Ishikawa (cell line): ENCODE measurements at regions not wholly inside any gene's neighbourhood (a gene's known extent, or its start where the extent isn't known, plus 50 kb on each side); places are given as distances from the start of the nearest gene placed in this dataset.

Experiments
- CEBPB ChIP-seq: IDR thresholded peaks from 2 replicates; pipeline ENCODE4 v1.6.1; 2012
- CREB1 ChIP-seq: IDR thresholded peaks from 2 replicates; pipeline ENCODE4 v1.6.1; 2012; ENCODE audit warnings: low read depth
- EGR1 ChIP-seq: IDR thresholded peaks from 2 replicates; pipeline ENCODE4 v1.6.1; 2012
- EP300 ChIP-seq: IDR thresholded peaks from 2 replicates; pipeline ENCODE4 v1.6.1; 2012; ENCODE audit warnings: borderline replicate concordance
- FOXM1 ChIP-seq: IDR thresholded peaks from 2 replicates; pipeline ENCODE4 v1.6.1; 2012; ENCODE audit warnings: low read depth, borderline replicate concordance
- NFIC ChIP-seq: IDR thresholded peaks from 2 replicates; pipeline ENCODE4 v1.6.1; 2012
- RAD21 ChIP-seq: IDR thresholded peaks from 2 replicates; pipeline ENCODE4 v1.6.1; 2012; ENCODE audit warnings: low read depth
- TAF1 ChIP-seq: IDR thresholded peaks from 2 replicates; pipeline ENCODE4 v1.6.1; 2012; ENCODE audit warnings: low read depth, mild to moderate bottlenecking
- TCF12 ChIP-seq: IDR thresholded peaks from 2 replicates; pipeline ENCODE4 v1.6.1; 2012; ENCODE audit warnings: low read depth
- TEAD4 ChIP-seq: IDR thresholded peaks from 2 replicates; pipeline ENCODE4 v1.6.1; 2012
- YY1 ChIP-seq: IDR thresholded peaks from 2 replicates; pipeline ENCODE4 v1.6.1; 2012; ENCODE audit warnings: low read depth
- ZBTB7A ChIP-seq: IDR thresholded peaks from 2 replicates; pipeline ENCODE4 v1.6.1; 2012; ENCODE audit warnings: low read depth
- TF ChIP-seq, protein P1 (sequence below): IDR thresholded peaks from 2 replicates; pipeline ENCODE4 v1.6.1; 2012
- TF ChIP-seq, protein P2 (sequence below): IDR thresholded peaks from 2 replicates; pipeline ENCODE4 v1.6.1; 2012
- TF ChIP-seq, protein P3 (sequence below): IDR thresholded peaks from 2 replicates; pipeline ENCODE4 v1.6.1; 2012; ENCODE audit warnings: low read depth, mild to moderate bottlenecking

DNA sequence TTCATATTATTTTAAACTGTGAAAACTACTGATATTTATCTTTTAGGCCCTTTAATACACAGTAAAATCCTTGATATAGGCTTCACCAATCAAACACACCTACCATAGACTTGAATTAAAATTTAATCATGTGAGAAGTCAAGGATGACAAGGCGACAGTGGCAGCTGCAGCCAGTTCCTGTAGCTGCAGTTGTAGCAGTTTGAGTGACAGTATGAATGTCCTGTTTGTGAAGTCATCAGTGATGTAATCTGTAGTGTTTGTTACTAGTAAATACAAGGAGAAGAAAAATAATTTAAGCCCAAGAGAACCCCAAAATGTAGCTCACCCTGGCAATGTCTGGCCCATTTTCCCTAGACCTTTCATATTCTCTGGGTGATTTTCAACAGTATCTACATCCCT, 897.0 kb downstream of the SLITRK6 start:
- TF ChIP-seq ZBTB7A (no peak), EP300 (no peak), CREB1 (no peak), TCF12 (no peak), FOXM1 (no peak), CEBPB (no peak), TEAD4 (no peak)

DNA sequence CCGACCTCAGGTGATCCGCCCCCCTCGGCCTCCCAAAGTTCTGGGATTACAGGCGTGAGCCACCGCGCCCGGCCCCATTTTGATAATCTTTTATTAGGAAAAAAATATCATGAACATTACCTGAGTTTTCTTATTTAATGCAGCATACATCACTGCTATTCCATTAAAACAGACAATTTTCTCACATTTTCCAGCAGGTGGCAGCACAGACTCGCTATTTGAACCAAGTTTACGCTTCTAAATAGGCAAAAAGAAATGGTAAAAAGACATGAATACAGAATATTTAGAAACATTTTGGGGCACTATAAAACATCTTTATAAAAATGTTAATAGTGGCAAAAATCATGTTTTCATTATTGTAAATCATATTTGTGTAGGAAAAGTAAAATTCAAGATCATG, 903.1 kb downstream of the SLITRK6 start:
- TF ChIP-seq, protein P1, sequence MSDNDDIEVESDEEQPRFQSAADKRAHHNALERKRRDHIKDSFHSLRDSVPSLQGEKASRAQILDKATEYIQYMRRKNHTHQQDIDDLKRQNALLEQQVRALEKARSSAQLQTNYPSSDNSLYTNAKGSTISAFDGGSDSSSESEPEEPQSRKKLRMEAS = no peak
- TF ChIP-seq RAD21 (peak; percentile 85), TAF1 (no peak), EP300 (no peak), NFIC (no peak)

DNA sequence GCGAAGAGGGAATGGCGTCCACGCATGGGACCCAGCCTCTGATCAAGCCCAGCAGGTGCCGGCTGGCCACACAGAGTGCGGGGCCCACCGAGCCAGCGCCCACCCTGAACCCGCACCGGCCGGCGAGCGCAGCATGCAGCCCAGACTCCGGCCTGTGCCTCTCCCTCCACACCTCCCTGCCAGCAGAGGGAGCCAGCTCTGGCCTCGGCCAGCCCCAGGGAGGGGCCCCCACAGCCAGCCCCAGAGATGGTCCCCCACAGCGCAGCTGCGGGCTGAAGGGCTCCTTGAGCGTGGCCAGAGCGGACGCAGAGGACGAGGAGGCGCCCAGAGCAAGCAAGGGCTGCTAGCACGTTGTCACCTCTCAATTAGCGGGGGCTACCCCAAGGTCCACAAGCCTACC, 904.5 kb downstream of the SLITRK6 start:
- TF ChIP-seq TCF12 = no peak
- no peak for TF ChIP-seq YY1
- TF ChIP-seq NFIC = no peak
- TF ChIP-seq, protein P2, sequence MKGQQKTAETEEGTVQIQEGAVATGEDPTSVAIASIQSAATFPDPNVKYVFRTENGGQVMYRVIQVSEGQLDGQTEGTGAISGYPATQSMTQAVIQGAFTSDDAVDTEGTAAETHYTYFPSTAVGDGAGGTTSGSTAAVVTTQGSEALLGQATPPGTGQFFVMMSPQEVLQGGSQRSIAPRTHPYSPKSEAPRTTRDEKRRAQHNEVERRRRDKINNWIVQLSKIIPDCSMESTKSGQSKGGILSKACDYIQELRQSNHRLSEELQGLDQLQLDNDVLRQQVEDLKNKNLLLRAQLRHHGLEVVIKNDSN = no peak
- no peak for TF ChIP-seq FOXM1
- TF ChIP-seq, protein P3, sequence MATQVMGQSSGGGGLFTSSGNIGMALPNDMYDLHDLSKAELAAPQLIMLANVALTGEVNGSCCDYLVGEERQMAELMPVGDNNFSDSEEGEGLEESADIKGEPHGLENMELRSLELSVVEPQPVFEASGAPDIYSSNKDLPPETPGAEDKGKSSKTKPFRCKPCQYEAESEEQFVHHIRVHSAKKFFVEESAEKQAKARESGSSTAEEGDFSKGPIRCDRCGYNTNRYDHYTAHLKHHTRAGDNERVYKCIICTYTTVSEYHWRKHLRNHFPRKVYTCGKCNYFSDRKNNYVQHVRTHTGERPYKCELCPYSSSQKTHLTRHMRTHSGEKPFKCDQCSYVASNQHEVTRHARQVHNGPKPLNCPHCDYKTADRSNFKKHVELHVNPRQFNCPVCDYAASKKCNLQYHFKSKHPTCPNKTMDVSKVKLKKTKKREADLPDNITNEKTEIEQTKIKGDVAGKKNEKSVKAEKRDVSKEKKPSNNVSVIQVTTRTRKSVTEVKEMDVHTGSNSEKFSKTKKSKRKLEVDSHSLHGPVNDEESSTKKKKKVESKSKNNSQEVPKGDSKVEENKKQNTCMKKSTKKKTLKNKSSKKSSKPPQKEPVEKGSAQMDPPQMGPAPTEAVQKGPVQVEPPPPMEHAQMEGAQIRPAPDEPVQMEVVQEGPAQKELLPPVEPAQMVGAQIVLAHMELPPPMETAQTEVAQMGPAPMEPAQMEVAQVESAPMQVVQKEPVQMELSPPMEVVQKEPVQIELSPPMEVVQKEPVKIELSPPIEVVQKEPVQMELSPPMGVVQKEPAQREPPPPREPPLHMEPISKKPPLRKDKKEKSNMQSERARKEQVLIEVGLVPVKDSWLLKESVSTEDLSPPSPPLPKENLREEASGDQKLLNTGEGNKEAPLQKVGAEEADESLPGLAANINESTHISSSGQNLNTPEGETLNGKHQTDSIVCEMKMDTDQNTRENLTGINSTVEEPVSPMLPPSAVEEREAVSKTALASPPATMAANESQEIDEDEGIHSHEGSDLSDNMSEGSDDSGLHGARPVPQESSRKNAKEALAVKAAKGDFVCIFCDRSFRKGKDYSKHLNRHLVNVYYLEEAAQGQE = no peak
- TF ChIP-seq, protein P1 = no peak
- no peak for TF ChIP-seq EGR1
- TF ChIP-seq ZBTB7A = no peak
- TF ChIP-seq RAD21 = no peak
- TF ChIP-seq TEAD4 = no peak
- TF ChIP-seq CEBPB = no peak

DNA sequence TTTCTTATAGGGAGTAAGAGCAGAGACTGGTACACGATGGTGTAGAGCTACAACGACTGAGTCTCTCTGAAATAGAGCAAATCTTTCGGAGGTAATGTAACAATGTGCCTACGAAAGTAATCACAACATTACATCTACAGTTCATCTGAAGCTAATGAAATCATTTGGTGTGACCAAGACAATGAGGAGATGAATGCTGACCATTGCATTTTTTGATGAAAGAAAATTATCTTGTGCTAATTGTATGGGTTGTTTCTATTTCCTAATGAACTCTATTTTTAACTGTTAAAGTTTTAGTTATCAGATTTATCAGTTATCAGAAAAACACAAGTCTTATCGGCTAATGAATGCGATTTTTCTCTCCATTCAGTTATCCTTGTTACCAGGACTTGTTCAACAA, 913.4 kb downstream of the SLITRK6 start:
- TF ChIP-seq CREB1 (no peak), ZBTB7A (no peak), TCF12 (no peak), NFIC (no peak), EGR1 (no peak), TEAD4 (no peak), YY1 (no peak), RAD21 (no peak), EP300 (no peak), FOXM1 (no peak), TAF1 (no peak), CEBPB (no peak)
- TF ChIP-seq, protein P2 = no peak
- TF ChIP-seq, protein P1 = no peak
- TF ChIP-seq, protein P3 = no peak

DNA sequence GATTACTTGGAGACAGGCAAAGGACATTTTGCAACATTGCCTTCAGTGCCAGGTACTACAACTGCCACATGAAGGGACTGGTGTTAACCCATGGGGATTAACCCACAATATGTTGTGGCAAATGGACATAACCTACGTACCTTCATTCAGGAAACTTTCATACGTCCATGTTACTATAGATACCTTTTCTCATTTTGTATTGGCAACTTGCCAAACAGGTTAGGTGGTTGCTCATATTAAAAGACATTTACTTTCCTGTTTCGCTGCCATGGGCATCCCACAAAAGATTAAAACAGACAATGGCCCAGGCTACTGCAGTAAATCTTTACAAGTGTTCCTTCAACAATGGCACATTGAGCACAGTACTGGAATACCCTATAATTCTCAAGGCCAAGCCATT, 925.3 kb downstream of the SLITRK6 start:
- TF ChIP-seq NFIC (peak; percentile 26; the same call in 1 of the 2 replicates), CREB1 (no peak)

DNA sequence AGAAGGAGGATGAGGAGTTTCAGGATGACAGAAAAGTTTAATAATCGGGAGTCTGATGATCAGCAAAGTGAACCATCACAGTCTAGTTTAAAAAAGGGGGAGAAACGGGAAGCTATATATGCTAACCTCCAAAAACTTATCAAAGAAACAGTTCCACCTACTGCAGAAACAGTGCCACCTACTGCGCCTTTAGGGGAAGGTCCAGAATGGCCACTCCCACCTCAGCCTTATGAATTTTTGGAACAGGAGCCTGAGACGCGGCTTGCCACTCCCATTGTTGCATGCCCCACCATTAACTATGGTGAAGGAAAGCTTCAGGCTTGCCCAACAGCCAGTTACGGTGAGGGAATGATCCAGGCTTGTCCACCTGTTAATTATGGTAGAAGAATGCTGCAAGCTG, 929.0 kb downstream of the SLITRK6 start:
- TF ChIP-seq, protein P3 = no peak
- TF ChIP-seq RAD21 (no peak), CEBPB (no peak), NFIC (no peak), CREB1 (no peak), ZBTB7A (no peak), TEAD4 (no peak), FOXM1 (no peak), EP300 (no peak), EGR1 (no peak), YY1 (no peak), TCF12 (no peak), TAF1 (no peak)
- TF ChIP-seq, protein P1 = no peak
- TF ChIP-seq, protein P2 = no peak
